Body of pancreas (tissue), 4 donors: ENCODE measurements at regions not wholly inside any gene's neighbourhood (a gene's known extent, or its start where the extent isn't known, plus 50 kb on each side); places are given as distances from the start of the nearest gene placed in this dataset.
"Not testable (repeated sequence)": the region's sequence is repeated elsewhere in the genome, so short reads cannot be mapped to it uniquely, and the experiment has no call there.

Experiments
- ATAC-seq: fragments of 150-250 bp; one replicate; pipeline ENCODE4 v1.9.1; 2016
- DNase-seq, 4 donors: peaks; one replicate each; pipeline ENCODE4 v3.0.0-alpha.2; 2019
- H3K27ac ChIP-seq, 4 donors: fragments of 200-600 bp; sonication (generic); 1 replicate in 3 of 4; 2 replicates in 1 of 4; pipeline versions ENCODE4 v1.5.1 to v1.6.1; 2016 to 2019; ENCODE audit warnings: mild to moderate bottlenecking in 1 of 4, mixed read lengths in 1 of 4, moderate library complexity in 1 of 4
- H3K27me3 ChIP-seq, 2 donors: fragments of 200-600 bp; sonication (generic); one replicate each; pipeline ENCODE4 v1.6.0; 2016; ENCODE audit warnings: mild to moderate bottlenecking in 1 of 2
- H3K36me3 ChIP-seq, 2 donors: fragments of 200-600 bp; sonication (generic); replicated peaks in 1 of 2; 2 replicates each; pipeline ENCODE4 v1.5.1; 2016; ENCODE audit warnings: low read depth in 2 of 2; ENCODE audit not compliant: insufficient read depth in 1 of 2
- H3K4me1 ChIP-seq: fragments of 200-600 bp; sonication (generic); one replicate; pipeline ENCODE4 v1.6.0; 2016
- H3K4me3 ChIP-seq, 2 donors: fragments of 200-600 bp; sonication (generic); 1 replicate in 1 of 2; 2 replicates in 1 of 2; pipeline ENCODE4 v1.5.1; 2016 to 2019
- H3K9me3 ChIP-seq, 3 donors: fragments of 200-600 bp; sonication (generic); 1 replicate in 2 of 3; 2 replicates in 1 of 3; pipeline ENCODE4 v1.5.1; 2016
- POLR2A ChIP-seq, 3 donors: fragments of 450-650 bp; IDR thresholded peaks; one replicate each; pipeline ENCODE4 v1.6.1; 2016; ENCODE audit warnings: antibody characterized with exemption in 3 of 3, mild to moderate bottlenecking in 2 of 3
- WGBS, 2 donors: methylation state at CpG; one replicate each; pipeline ENCODE4 v1.1.5; 2017; 5-methylcytosine and 5-hydroxymethylcytosine counted together
- intact Hi-C: fragments of 100-400 bp; cut with DNase I; formaldehyde crosslinking; loops from one replicate; pipeline ENCODE4 v1.15.1; 2023
- TF ChIP-seq, protein P1 (sequence below), 7 experiments: fragments of 450-650 bp in 4 of 7; fragments of 200-600 bp in 3 of 7; sonication (generic) in 3 of 7; IDR thresholded peaks; one replicate each; pipeline ENCODE4 v1.5.1; 2016 to 2019; ENCODE audit warnings: antibody characterized with exemption in 7 of 7

DNA sequence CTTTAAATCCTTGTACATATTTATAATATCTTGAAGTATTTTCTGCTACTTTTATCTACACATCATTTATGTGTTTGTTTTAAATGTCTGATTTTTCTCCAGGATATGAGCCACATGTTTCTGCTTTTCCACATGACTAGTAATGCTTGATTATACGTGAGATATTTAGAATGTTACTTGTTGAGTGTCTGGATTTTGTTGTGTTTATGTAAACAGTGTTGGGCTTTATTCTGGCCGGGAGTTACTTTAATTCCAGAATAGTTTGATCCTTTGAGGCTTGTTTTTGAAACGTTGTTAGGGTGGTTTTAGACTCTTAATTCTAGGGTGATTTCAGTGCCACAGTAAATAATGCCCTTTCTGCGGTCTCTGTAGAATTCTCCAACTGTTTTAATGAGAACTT, 252.9 kb downstream of the BLID start:
- DNase-seq (no peak), ATAC-seq (no peak)
- Histone ChIP-seq H3K27me3 (no peaks in the 10 kb centered on the region), H3K4me1 (no peaks in the 10 kb centered on the region), H3K9me3 (no peaks in the 10 kb centered on the region), H3K27ac (no peak overlapping the region), H3K36me3 (no peaks in the 10 kb centered on the region), H3K4me3 (no peak overlapping the region)
- WGBS, 2 donors, result 63 to 66% methylated on average over 4 of the region's 4 CpGs
- TF ChIP-seq POLR2A (IDR thresholded peaks at IDR 0.05), result no peak
- TF ChIP-seq, protein P1, sequence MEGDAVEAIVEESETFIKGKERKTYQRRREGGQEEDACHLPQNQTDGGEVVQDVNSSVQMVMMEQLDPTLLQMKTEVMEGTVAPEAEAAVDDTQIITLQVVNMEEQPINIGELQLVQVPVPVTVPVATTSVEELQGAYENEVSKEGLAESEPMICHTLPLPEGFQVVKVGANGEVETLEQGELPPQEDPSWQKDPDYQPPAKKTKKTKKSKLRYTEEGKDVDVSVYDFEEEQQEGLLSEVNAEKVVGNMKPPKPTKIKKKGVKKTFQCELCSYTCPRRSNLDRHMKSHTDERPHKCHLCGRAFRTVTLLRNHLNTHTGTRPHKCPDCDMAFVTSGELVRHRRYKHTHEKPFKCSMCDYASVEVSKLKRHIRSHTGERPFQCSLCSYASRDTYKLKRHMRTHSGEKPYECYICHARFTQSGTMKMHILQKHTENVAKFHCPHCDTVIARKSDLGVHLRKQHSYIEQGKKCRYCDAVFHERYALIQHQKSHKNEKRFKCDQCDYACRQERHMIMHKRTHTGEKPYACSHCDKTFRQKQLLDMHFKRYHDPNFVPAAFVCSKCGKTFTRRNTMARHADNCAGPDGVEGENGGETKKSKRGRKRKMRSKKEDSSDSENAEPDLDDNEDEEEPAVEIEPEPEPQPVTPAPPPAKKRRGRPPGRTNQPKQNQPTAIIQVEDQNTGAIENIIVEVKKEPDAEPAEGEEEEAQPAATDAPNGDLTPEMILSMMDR (IDR thresholded peaks at IDR 0.05), result no peak
- intact Hi-C loops, result no loop called here

GRCh38 chr11:121855138-121855537, 260.9 kb downstream of the BLID start:
- H3K36me3 ChIP-seq, H3K27ac ChIP-seq, DNase-seq, H3K27me3 ChIP-seq, intact Hi-C loops, ATAC-seq, H3K4me1 ChIP-seq, H3K4me3 ChIP-seq, H3K9me3 ChIP-seq: not testable (repeated sequence)
- 59 to 74% methylated on average over 10 to 11 of the region's 11 CpGs for WGBS, 2 donors

DNA sequence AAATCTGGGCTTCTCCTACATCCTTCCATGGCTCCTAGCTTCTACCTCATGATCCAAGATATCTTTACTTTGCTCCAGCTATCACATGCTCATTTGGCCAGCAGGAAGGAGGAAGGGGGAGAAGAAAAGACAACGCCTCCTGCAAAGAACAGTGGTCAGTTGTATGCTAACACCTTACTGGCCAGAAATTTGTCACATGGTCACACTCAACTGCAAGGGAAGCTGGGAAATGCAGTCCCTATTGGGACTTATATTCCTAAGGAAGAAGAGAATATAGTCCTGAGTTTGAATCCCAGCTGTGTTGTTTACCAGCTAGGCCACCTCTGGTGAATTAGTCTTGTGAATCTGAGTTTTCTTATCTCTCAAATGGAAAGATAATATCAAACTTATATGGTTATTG, 272.0 kb downstream of the BLID start:
- intact Hi-C loops, result no loop called here
- ATAC-seq, result no peak
- 52 to 63% methylated on average over 1 of the region's 1 CpG for WGBS, 2 donors
- no peaks in the 10 kb centered on the region for H3K27me3 ChIP-seq
- H3K27ac ChIP-seq, result no peak overlapping the region
- TF ChIP-seq, protein P1 (IDR thresholded peaks at IDR 0.05), result no peak
- TF ChIP-seq POLR2A (IDR thresholded peaks at IDR 0.05), result no peak
- H3K4me3 ChIP-seq, result no peak overlapping the region
- H3K36me3 ChIP-seq, result no peaks in the 10 kb centered on the region
- H3K4me1 ChIP-seq, result no peaks in the 10 kb centered on the region
- no peak for DNase-seq
- H3K9me3 ChIP-seq, result no peaks in the 10 kb centered on the region

DNA sequence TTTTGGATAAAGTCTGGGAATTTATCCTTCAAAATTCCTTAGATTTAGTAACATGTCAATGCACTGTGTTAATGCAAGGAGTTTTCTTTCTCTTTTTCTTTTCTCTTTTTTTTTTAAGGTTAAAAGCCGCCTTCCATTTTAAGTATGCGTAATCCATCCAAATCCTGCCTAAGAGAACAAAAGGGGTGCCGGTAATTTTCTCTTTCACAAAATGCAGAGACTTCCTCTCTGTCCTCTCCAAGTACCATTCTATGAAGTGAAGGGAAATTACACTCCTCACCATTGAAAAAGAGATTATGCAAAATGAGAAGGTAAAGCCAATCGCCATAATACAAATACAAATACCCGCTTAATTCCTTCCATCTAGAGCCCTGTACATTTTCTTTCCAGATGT, 273.8 kb downstream of the BLID start:
- Histone ChIP-seq H3K36me3 (no peaks in the 10 kb centered on the region), H3K27ac (no peak overlapping the region), H3K27me3 (no peaks in the 10 kb centered on the region), H3K4me1 (no peaks in the 10 kb centered on the region), H3K9me3 (no peaks in the 10 kb centered on the region), H3K4me3 (no peak overlapping the region)
- 85 to 90% methylated on average over 5 of the region's 5 CpGs for WGBS, 2 donors
- DNase-seq (no peak), ATAC-seq (no peak)
- TF ChIP-seq POLR2A (IDR thresholded peaks at IDR 0.05), result no peak
- TF ChIP-seq, protein P1 (IDR thresholded peaks at IDR 0.05), result no peak
- intact Hi-C loops, result no loop called here

DNA sequence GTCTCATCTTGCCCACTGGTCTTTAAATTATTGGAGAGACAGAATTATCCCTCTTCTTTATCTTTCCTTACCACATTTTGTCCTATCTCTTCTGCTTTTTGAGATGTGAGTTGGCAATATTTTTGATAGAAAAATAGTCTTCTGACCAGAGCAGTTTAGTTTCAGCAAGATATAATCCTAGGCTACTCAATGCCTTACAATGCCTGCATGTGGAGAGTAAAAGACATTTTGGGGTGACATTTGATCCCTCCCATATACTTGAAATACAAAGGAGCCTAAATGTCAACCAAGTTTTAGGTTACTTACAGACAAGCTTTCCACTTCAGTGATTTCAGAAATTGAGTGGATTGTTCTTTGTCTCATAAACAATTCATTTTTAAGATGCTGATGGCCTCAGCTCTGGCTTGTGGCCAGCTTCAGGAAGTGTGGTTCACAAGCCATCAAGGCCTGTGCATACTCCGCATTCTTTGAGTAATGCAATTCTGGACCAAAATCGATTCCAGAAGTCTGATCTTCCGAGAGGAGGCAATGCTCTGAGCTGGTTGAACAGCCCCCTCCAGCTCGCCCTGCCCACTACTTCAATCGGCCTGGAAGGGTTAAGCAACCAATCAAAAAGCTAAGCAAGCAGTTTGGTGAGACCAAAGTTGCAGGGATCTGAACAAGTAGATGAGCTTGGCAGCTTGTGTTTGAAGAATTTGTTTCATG, 274.4 kb downstream of the BLID start:
- WGBS, 2 donors, result 18 to 31% methylated on average over 5 of the region's 5 CpGs
- DNase-seq (peak in 2 of 4 donors; percentile 10 to 19), ATAC-seq (no peak)

More for the DNA sequence above, 274.4 kb downstream of the BLID start:
- Histone ChIP-seq H3K4me1 (no peaks in the 10 kb centered on the region), H3K27me3 (no peaks in the 10 kb centered on the region), H3K4me3 (no peak overlapping the region), H3K9me3 (no peaks in the 10 kb centered on the region), H3K36me3 (no peaks in the 10 kb centered on the region), H3K27ac (no peak overlapping the region)
- intact Hi-C loops, result no loop called here
- TF ChIP-seq, protein P1 (IDR thresholded peaks at IDR 0.05), result no peak
